ENCODE measurements at regions not wholly inside any gene's neighbourhood (a gene's known extent, or its start where the extent isn't known, plus 50 kb on each side); places are given as distances from the start of the nearest gene placed in this dataset.
"Not testable (repeated sequence)": the region's sequence is repeated elsewhere in the genome, so short reads cannot be mapped to it uniquely, and the experiment has no call there.

GRCh38 chrX:26783512-26784225 lies 567.7 kb downstream of the MAGEB5 start:
- no peak overlapping the region for H3K4me3 ChIP-seq (ENCODE audit: low read depth, low read length)
- H2AFZ ChIP-seq (ENCODE audit: low read length, unreplicated experiment), result no peak overlapping the region
- H3K27ac ChIP-seq (ENCODE audit: low read depth, low read length), result no peak overlapping the region

GRCh38 chrX:26778320-26778888 lies 562.4 kb downstream of the MAGEB5 start:
- Histone ChIP-seq H3K27me3 (ENCODE audit: insufficient read depth, low read length) (no peaks in the 10 kb centered on the region), H3K27ac (ENCODE audit: low read depth, low read length) (no peak overlapping the region), H2AFZ (ENCODE audit: low read length, unreplicated experiment) (no peak overlapping the region), H3K36me3 (ENCODE audit: insufficient read depth, low read length) (no peaks in the 10 kb centered on the region), H3K4me3 (ENCODE audit: low read depth, low read length) (no peak overlapping the region), H3K79me2 (ENCODE audit: control insufficient read depth, insufficient read depth, low read length, unreplicated experiment) (no peaks in the 10 kb centered on the region), H3K4me1 (ENCODE audit: control insufficient read depth, insufficient read depth, low read length, unreplicated experiment) (no peaks in the 10 kb centered on the region)

More at GRCh38 chrX:26783512-26784225, 567.7 kb downstream of the MAGEB5 start:
- H3K79me2 ChIP-seq (ENCODE audit: control insufficient read depth, insufficient read depth, low read length, unreplicated experiment), result no peaks in the 10 kb centered on the region
- H3K4me1 ChIP-seq (ENCODE audit: control insufficient read depth, insufficient read depth, low read length, unreplicated experiment), result no peaks in the 10 kb centered on the region
- H3K27me3 ChIP-seq (ENCODE audit: insufficient read depth, low read length), result no peaks in the 10 kb centered on the region
- H3K36me3 ChIP-seq (ENCODE audit: insufficient read depth, low read length), result no peaks in the 10 kb centered on the region

GRCh38 chrX:26762253-26762652 lies 546.3 kb downstream of the MAGEB5 start:
- Histone ChIP-seq H2AFZ (ENCODE audit: low read length, unreplicated experiment) (no peak overlapping the region), H3K79me2 (ENCODE audit: control insufficient read depth, insufficient read depth, low read length, unreplicated experiment) (no peaks in the 10 kb centered on the region), H3K27ac (ENCODE audit: low read depth, low read length) (no peak overlapping the region), H3K36me3 (ENCODE audit: insufficient read depth, low read length) (no peaks in the 10 kb centered on the region), H3K27me3 (ENCODE audit: insufficient read depth, low read length) (no peaks in the 10 kb centered on the region), H3K4me3 (ENCODE audit: low read depth, low read length) (no peak overlapping the region), H3K4me1 (ENCODE audit: control insufficient read depth, insufficient read depth, low read length, unreplicated experiment) (no peaks in the 10 kb centered on the region)

- H3K4me1 ChIP-seq (ENCODE audit: control insufficient read depth, insufficient read depth, low read length, unreplicated experiment); H3K27me3 ChIP-seq (ENCODE audit: insufficient read depth, low read length); H3K36me3 ChIP-seq (ENCODE audit: insufficient read depth, low read length); H3K4me3 ChIP-seq (ENCODE audit: low read depth, low read length); H2AFZ ChIP-seq (ENCODE audit: low read length, unreplicated experiment); H3K79me2 ChIP-seq (ENCODE audit: control insufficient read depth, insufficient read depth, low read length, unreplicated experiment); H3K27ac ChIP-seq (ENCODE audit: low read depth, low read length): not testable (repeated sequence)
Observed at GRCh38 chrX:26755760-26756159, 539.8 kb downstream of the MAGEB5 start.

GRCh38 chrX:26747877-26748276 lies 531.9 kb downstream of the MAGEB5 start:
- Histone ChIP-seq H3K36me3 (ENCODE audit: insufficient read depth, low read length) (no peaks in the 10 kb centered on the region), H3K27me3 (ENCODE audit: insufficient read depth, low read length) (no peaks in the 10 kb centered on the region), H3K27ac (ENCODE audit: low read depth, low read length) (no peak overlapping the region), H2AFZ (ENCODE audit: low read length, unreplicated experiment) (no peak overlapping the region), H3K4me3 (ENCODE audit: low read depth, low read length) (no peak overlapping the region), H3K79me2 (ENCODE audit: control insufficient read depth, insufficient read depth, low read length, unreplicated experiment) (no peaks in the 10 kb centered on the region), H3K4me1 (ENCODE audit: control insufficient read depth, insufficient read depth, low read length, unreplicated experiment) (no peaks in the 10 kb centered on the region)

GRCh38 chrX:26722666-26723428 lies 506.9 kb downstream of the MAGEB5 start:
- Histone ChIP-seq H2AFZ (ENCODE audit: low read length, unreplicated experiment) (no peak overlapping the region), H3K4me1 (ENCODE audit: control insufficient read depth, insufficient read depth, low read length, unreplicated experiment) (no peaks in the 10 kb centered on the region), H3K27me3 (ENCODE audit: insufficient read depth, low read length) (no peaks in the 10 kb centered on the region), H3K4me3 (ENCODE audit: low read depth, low read length) (no peak overlapping the region), H3K79me2 (ENCODE audit: control insufficient read depth, insufficient read depth, low read length, unreplicated experiment) (no peaks in the 10 kb centered on the region), H3K36me3 (ENCODE audit: insufficient read depth, low read length) (no peaks in the 10 kb centered on the region), H3K27ac (ENCODE audit: low read depth, low read length) (no peak overlapping the region)

- Histone ChIP-seq H3K36me3 (ENCODE audit: insufficient read depth, low read length) (no peaks in the 10 kb centered on the region), H3K79me2 (ENCODE audit: control insufficient read depth, insufficient read depth, low read length, unreplicated experiment) (no peaks in the 10 kb centered on the region), H2AFZ (ENCODE audit: low read length, unreplicated experiment) (no peak overlapping the region), H3K4me1 (ENCODE audit: control insufficient read depth, insufficient read depth, low read length, unreplicated experiment) (no peaks in the 10 kb centered on the region), H3K27ac (ENCODE audit: low read depth, low read length) (no peak overlapping the region), H3K27me3 (ENCODE audit: insufficient read depth, low read length) (no peaks in the 10 kb centered on the region), H3K4me3 (ENCODE audit: low read depth, low read length) (no peak overlapping the region)
Observed at GRCh38 chrX:26672571-26672970, 456.6 kb downstream of the MAGEB5 start.

GRCh38 chrX:26670521-26670920 lies 454.6 kb downstream of the MAGEB5 start:
- no peaks in the 10 kb centered on the region for H3K79me2 ChIP-seq (ENCODE audit: control insufficient read depth, insufficient read depth, low read length, unreplicated experiment)

GRCh38 chrX:26664919-26665318 lies 448.9 kb downstream of the MAGEB5 start:
- H3K27me3 ChIP-seq (ENCODE audit: insufficient read depth, low read length), result no peaks in the 10 kb centered on the region
- no peak overlapping the region for H3K27ac ChIP-seq (ENCODE audit: low read depth, low read length)
- no peaks in the 10 kb centered on the region for H3K79me2 ChIP-seq (ENCODE audit: control insufficient read depth, insufficient read depth, low read length, unreplicated experiment)
- no peak overlapping the region for H2AFZ ChIP-seq (ENCODE audit: low read length, unreplicated experiment)
- no peaks in the 10 kb centered on the region for H3K36me3 ChIP-seq (ENCODE audit: insufficient read depth, low read length)
- H3K4me3 ChIP-seq (ENCODE audit: low read depth, low read length), result no peak overlapping the region
- H3K4me1 ChIP-seq (ENCODE audit: control insufficient read depth, insufficient read depth, low read length, unreplicated experiment), result no peaks in the 10 kb centered on the region

More at GRCh38 chrX:26670521-26670920, 454.6 kb downstream of the MAGEB5 start:
- Histone ChIP-seq H3K36me3 (ENCODE audit: insufficient read depth, low read length) (no peaks in the 10 kb centered on the region), H3K4me3 (ENCODE audit: low read depth, low read length) (no peak overlapping the region), H3K4me1 (ENCODE audit: control insufficient read depth, insufficient read depth, low read length, unreplicated experiment) (no peaks in the 10 kb centered on the region), H3K27me3 (ENCODE audit: insufficient read depth, low read length) (no peaks in the 10 kb centered on the region), H2AFZ (ENCODE audit: low read length, unreplicated experiment) (no peak overlapping the region), H3K27ac (ENCODE audit: low read depth, low read length) (no peak overlapping the region)

GRCh38 chrX:26653050-26653449 lies 437.1 kb downstream of the MAGEB5 start:
- Histone ChIP-seq H3K79me2 (ENCODE audit: control insufficient read depth, insufficient read depth, low read length, unreplicated experiment) (no peaks in the 10 kb centered on the region), H3K36me3 (ENCODE audit: insufficient read depth, low read length) (no peaks in the 10 kb centered on the region), H3K4me3 (ENCODE audit: low read depth, low read length) (no peak overlapping the region), H3K27ac (ENCODE audit: low read depth, low read length) (no peak overlapping the region), H3K27me3 (ENCODE audit: insufficient read depth, low read length) (no peaks in the 10 kb centered on the region), H3K4me1 (ENCODE audit: control insufficient read depth, insufficient read depth, low read length, unreplicated experiment) (no peaks in the 10 kb centered on the region), H2AFZ (ENCODE audit: low read length, unreplicated experiment) (no peak overlapping the region)

GRCh38 chrX:26651755-26652154 lies 435.8 kb downstream of the MAGEB5 start:
- H3K27me3 ChIP-seq (ENCODE audit: insufficient read depth, low read length), result no peaks in the 10 kb centered on the region
- H3K4me3 ChIP-seq (ENCODE audit: low read depth, low read length), result no peak overlapping the region
- no peaks in the 10 kb centered on the region for H3K36me3 ChIP-seq (ENCODE audit: insufficient read depth, low read length)
- no peaks in the 10 kb centered on the region for H3K79me2 ChIP-seq (ENCODE audit: control insufficient read depth, insufficient read depth, low read length, unreplicated experiment)
- no peak overlapping the region for H2AFZ ChIP-seq (ENCODE audit: low read length, unreplicated experiment)
- no peaks in the 10 kb centered on the region for H3K4me1 ChIP-seq (ENCODE audit: control insufficient read depth, insufficient read depth, low read length, unreplicated experiment)
- H3K27ac ChIP-seq (ENCODE audit: low read depth, low read length), result no peak overlapping the region
